HCT116 (cell line): ENCODE measurements at regions not wholly inside any gene's neighbourhood (a gene's known extent, or its start where the extent isn't known, plus 50 kb on each side); places are given as distances from the start of the nearest gene placed in this dataset.

Experiments used
- ATAC-seq: fragments of 200-7000 bp; cut with Tn5 transposase; 2 replicates; pipeline ENCODE4 v1.9.1; 2020; ENCODE audit warnings: mild to moderate bottlenecking, moderate library complexity
- BruUV-seq: library from RNA; stranded (reverse); fragments of 400-500 nt; replicated peaks from 2 replicates; lab custom pipeline; 2021; lab: Mats Ljungman, UMichigan
- CTCF ChIA-PET: fragments of 300-600 bp; sonication (Branson Sonifier 250); formaldehyde crosslinking; loops from one replicate; lab custom pipeline; 2021; ENCODE audit warnings: antibody characterized with exemption; lab: Charles Lee
- POLR2A ChIA-PET: fragments of 300-600, 350-600 bp; sonication (Branson Sonifier 250); formaldehyde crosslinking; loops from one replicate; lab custom pipeline; 2021; ENCODE audit warnings: antibody characterized with exemption; lab: Charles Lee
- RAD21 ChIA-PET, 2 experiments: fragments of 300-600 bp; sonication (Branson Sonifier 250); formaldehyde crosslinking; loops; one replicate each; lab custom pipeline; 2023; ENCODE audit warnings: low total read pairs in 2 of 2; ENCODE audit not compliant: uncharacterized antibody in 2 of 2, unreplicated experiment in 2 of 2, low non-redundant PET in 1 of 2; lab: Charles Lee
- DNase-seq: peaks from one replicate; pipeline ENCODE4 v3.0.0-alpha.2; 2010; ENCODE audit warnings: low read depth, low spot score
- H2AFZ ChIP-seq: fragments of 200-600 bp; shearing (Covaris generic), sonication (generic); 2 replicates; pipeline ENCODE4 v1.6.1; 2017; ENCODE audit warnings: low read depth, mixed run types, mixed read lengths, antibody characterized with exemption, low read length; ENCODE audit not compliant: poor library complexity, severe bottlenecking
- H3K27ac ChIP-seq: 2 replicates; pipeline ENCODE4 v1.5.1; 2012; ENCODE audit warnings: low read depth, low read length
- H3K27me3 ChIP-seq: fragments of 200-600 bp; sonication (generic); 2 replicates; pipeline ENCODE4 v1.6.1; 2016; ENCODE audit warnings: mixed run types, low read length, mixed read lengths; ENCODE audit not compliant: insufficient read depth
- H3K36me3 ChIP-seq, 2 experiments: fragments of 200-500 bp in 1 of 2; fragments of 200-600 bp in 1 of 2; sonication (Bioruptor generic) in 1 of 2; sonication (generic) in 1 of 2; 2 replicates each; pipeline versions ENCODE4 v1.5.1 to v1.6.1; 2014 to 2016; ENCODE audit warnings: low read length in 2 of 2, inconsistent platforms in 1 of 2, mixed read lengths in 1 of 2, mixed run types in 1 of 2; ENCODE audit not compliant: insufficient read depth in 2 of 2, control insufficient read depth in 1 of 2
- H3K4me1 ChIP-seq, 2 experiments: fragments of 200-600 bp in 1 of 2; sonication (generic) in 1 of 2; 2 replicates each; pipeline versions ENCODE4 v1.5.1 to v1.6.1; 2012 to 2017; ENCODE audit warnings: low read length in 2 of 2, inconsistent platforms in 1 of 2, mild to moderate bottlenecking in 1 of 2, mixed read lengths in 1 of 2, mixed run types in 1 of 2, moderate library complexity in 1 of 2; ENCODE audit not compliant: insufficient read depth in 2 of 2, control insufficient read depth in 1 of 2
- H3K4me2 ChIP-seq: fragments of 200-600 bp; sonication (generic); 2 replicates; pipeline ENCODE4 v1.6.1; 2017; ENCODE audit warnings: mixed run types, low read length, mixed read lengths
- H3K4me3 ChIP-seq, 2 experiments: fragments of 200-600 bp in 1 of 2; sonication (generic) in 1 of 2; replicated peaks in 1 of 2; 2 replicates each; pipeline ENCODE4 v1.5.1; 2011 to 2016; ENCODE audit warnings: low read length in 2 of 2, control low read depth in 1 of 2, low read depth in 1 of 2, mild to moderate bottlenecking in 1 of 2, mixed read lengths in 1 of 2, mixed run types in 1 of 2
- H3K79me2 ChIP-seq: fragments of 200-600 bp; sonication (generic); 2 replicates; pipeline ENCODE4 v1.6.1; 2017; ENCODE audit warnings: mild to moderate bottlenecking, mixed run types, low read length, moderate library complexity, mixed read lengths; ENCODE audit not compliant: insufficient read depth
- H3K9ac ChIP-seq: fragments of 200-600 bp; sonication (generic); 2 replicates; pipeline ENCODE4 v1.6.1; 2016; ENCODE audit warnings: low read length, mixed read lengths
- H3K9me2 ChIP-seq: fragments of 200-600 bp; sonication (generic), shearing (Covaris generic); 2 replicates; pipeline ENCODE4 v1.6.1; 2017; ENCODE audit warnings: mixed run types, mild to moderate bottlenecking, moderate library complexity; ENCODE audit not compliant: insufficient read depth
- H3K9me3 ChIP-seq, 2 experiments: fragments of 200-500 bp in 1 of 2; fragments of 200-600 bp in 1 of 2; sonication (Bioruptor generic) in 1 of 2; sonication (generic) in 1 of 2; 2 replicates each; pipeline ENCODE4 v1.6.1; 2014 to 2017; ENCODE audit warnings: low read length in 2 of 2, mixed read lengths in 2 of 2, inconsistent platforms in 1 of 2, low read depth in 1 of 2, mild to moderate bottlenecking in 1 of 2, mixed run types in 1 of 2, moderate library complexity in 1 of 2; ENCODE audit not compliant: control insufficient read depth in 1 of 2, insufficient read depth in 1 of 2
- H4K20me1 ChIP-seq: fragments of 200-600 bp; sonication (generic), shearing (Covaris generic); 2 replicates; pipeline ENCODE4 v1.6.1; 2017; ENCODE audit warnings: mixed run types, mild to moderate bottlenecking, moderate library complexity; ENCODE audit not compliant: insufficient read depth
- CBX3 ChIP-seq: IDR thresholded peaks from 2 replicates; pipeline ENCODE4 v1.6.1; 2012; ENCODE audit warnings: low read depth
- CTCF ChIP-seq, 3 experiments: fragments of 200-600 bp in 1 of 3; sonication (generic) in 1 of 3; IDR thresholded peaks in 2 of 3; conservative IDR thresholded peaks in 1 of 3; 2 replicates each; pipeline ENCODE4 v1.5.1; 2012 to 2017; ENCODE audit warnings: low read depth in 2 of 3, low read length in 2 of 3, antibody characterized with exemption in 1 of 3, borderline replicate concordance in 1 of 3, control low read depth in 1 of 3, mild to moderate bottlenecking in 1 of 3, mixed read lengths in 1 of 3, mixed run types in 1 of 3, moderate library complexity in 1 of 3; ENCODE audit not compliant: insufficient read depth in 1 of 3
- ELF1 ChIP-seq: IDR thresholded peaks from 2 replicates; pipeline ENCODE4 v1.6.1; 2012; ENCODE audit warnings: low read depth, borderline replicate concordance
- JUND ChIP-seq: IDR thresholded peaks from 2 replicates; pipeline ENCODE4 v1.6.1; 2012
- RAD21 ChIP-seq: IDR thresholded peaks from 2 replicates; pipeline ENCODE4 v1.6.1; 2012; ENCODE audit warnings: low read depth, mild to moderate bottlenecking
- REST ChIP-seq: IDR thresholded peaks from 2 replicates; pipeline ENCODE4 v1.6.1; 2012; ENCODE audit warnings: low read depth
- SIN3A ChIP-seq: IDR thresholded peaks from 2 replicates; pipeline ENCODE4 v1.6.1; 2012; ENCODE audit warnings: low read depth
- SP1 ChIP-seq: IDR thresholded peaks from 2 replicates; pipeline ENCODE4 v1.6.1; 2012; ENCODE audit warnings: low read depth
- TCF7L2 ChIP-seq: IDR thresholded peaks from 2 replicates; pipeline ENCODE4 v1.7.0; 2011; ENCODE audit warnings: borderline replicate concordance, inconsistent platforms; ENCODE audit not compliant: insufficient read depth, insufficient read length; ENCODE audit errors: extremely low read depth
- YY1 ChIP-seq: IDR thresholded peaks from 2 replicates; pipeline ENCODE4 v1.6.1; 2011; ENCODE audit warnings: low read length, low read depth, moderate library complexity, mild to moderate bottlenecking; ENCODE audit not compliant: insufficient replicate concordance; ENCODE audit errors: extremely low read depth
- ZFX ChIP-seq: fragments of 450-650 bp; IDR thresholded peaks from 2 replicates; pipeline ENCODE4 v1.6.1; 2017
- ZNF274 ChIP-seq: fragments of 200-500 bp; sonication (Bioruptor generic); IDR thresholded peaks from 2 replicates; pipeline ENCODE4 v1.6.1; 2014; ENCODE audit warnings: mild to moderate bottlenecking, low read depth, low read length, inconsistent platforms
- intact Hi-C: fragments of 100-400 bp; cut with micrococcal nuclease; formaldehyde crosslinking; loops from 2 replicates; pipeline ENCODE4 v1.10.0; 2022

GRCh38 chr5:17331651-17332050 lies 114.2 kb downstream of the BASP1 start:
- H3K27me3 ChIP-seq, result no peaks in the 10 kb centered on the region
- no peak for ATAC-seq
- ChIA-PET RAD21 (no interaction called here), CTCF (no interaction called here), POLR2A (no interaction called here)
- no peak overlapping the region for H2AFZ ChIP-seq
- no peaks in the 10 kb centered on the region for H4K20me1 ChIP-seq
- no peak overlapping the region for H3K9ac ChIP-seq
- no peaks in the 10 kb centered on the region for H3K36me3 ChIP-seq
- no peak for DNase-seq
- no peaks in the 10 kb centered on the region for H3K79me2 ChIP-seq
- no peaks in the 10 kb centered on the region for H3K4me1 ChIP-seq
- no peaks in the 10 kb centered on the region for H3K9me3 ChIP-seq
- no peak overlapping the region for H3K27ac ChIP-seq
- BruUV-seq, result no TSS peak
- no peak overlapping the region for H3K4me3 ChIP-seq
- TF ChIP-seq SP1 (no peak), JUND (no peak), CTCF (IDR thresholded peaks at IDR 0.05 in 2 of 3, conservative IDR thresholded peaks at IDR 0.05 in 1 of 3; ENCODE audit: borderline replicate concordance in 1 of 3, insufficient read depth in 1 of 3, low read depth in 2 of 3, low read length in 2 of 3) (no peak), YY1 (no peak), SIN3A (no peak), CBX3 (no peak), ZNF274 (no peak), RAD21 (no peak)
- TF ChIP-seq, all 23 proteins: peak for 0
- intact Hi-C loops, result no loop called here
- no peaks in the 10 kb centered on the region for H3K9me2 ChIP-seq
- no peak overlapping the region for H3K4me2 ChIP-seq

GRCh38 chr5:17333755-17334154 lies 116.3 kb downstream of the BASP1 start:
- H2AFZ ChIP-seq, result no peak overlapping the region
- no peaks in the 10 kb centered on the region for H3K27me3 ChIP-seq
- POLR2A ChIA-PET, result no interaction called here
- TF ChIP-seq TCF7L2 (no peak), ZNF274 (no peak), ELF1 (no peak), ZFX (no peak), YY1 (no peak), REST (no peak)
- no peaks in the 10 kb centered on the region for H4K20me1 ChIP-seq
- no peak overlapping the region for H3K9ac ChIP-seq
- DNase-seq (no peak), ATAC-seq (no peak)
- CTCF ChIA-PET, result no interaction called here
- RAD21 ChIA-PET, result no interaction called here
- H3K4me3 ChIP-seq, result no peak overlapping the region
- no peak overlapping the region for H3K27ac ChIP-seq
- no peaks in the 10 kb centered on the region for H3K79me2 ChIP-seq
- no peaks in the 10 kb centered on the region for H3K4me1 ChIP-seq
- H3K9me3 ChIP-seq, result no peaks in the 10 kb centered on the region
- no TSS peak for BruUV-seq
- H3K4me2 ChIP-seq, result no peak overlapping the region
- intact Hi-C loops, result no loop called here
- no peaks in the 10 kb centered on the region for H3K9me2 ChIP-seq
- no peaks in the 10 kb centered on the region for H3K36me3 ChIP-seq
